SK-N-SH (cell line): ENCODE measurements at regions not wholly inside any gene's neighbourhood (a gene's known extent, or its start where the extent isn't known, plus 50 kb on each side); places are given as distances from the start of the nearest gene placed in this dataset.

Experiments used
- CTCF ChIA-PET: fragments of 300-600, 350-600 bp; formaldehyde crosslinking; extraction: SDS; loops from one replicate; lab custom pipeline; 2021; lab: Yijun Ruan, JAX
- POLR2A ChIA-PET: fragments of 350-600 bp; sonication (Branson Sonifier 250); formaldehyde crosslinking; extraction: SDS; loops from one replicate; lab custom pipeline; 2020; ENCODE audit warnings: antibody characterized with exemption, inconsistent platforms; lab: Yijun Ruan, JAX
- DNase-seq: peaks from one replicate; pipeline ENCODE4 v3.0.0; 2012
- H2AFZ ChIP-seq: fragments of 200-600 bp; sonication (generic); 2 replicates; pipeline ENCODE4 v1.8.1; 2016; ENCODE audit warnings: antibody characterized with exemption, mild to moderate bottlenecking, low read depth
- H3F3A ChIP-seq: fragments of 200-600 bp; sonication (generic); replicated peaks from 2 replicates; pipeline ENCODE3; 2016; ENCODE audit warnings: antibody characterized with exemption, mild to moderate bottlenecking; ENCODE audit not compliant: insufficient read depth
- H3K27ac ChIP-seq, 2 experiments: fragments of 200-500 bp in 1 of 2; fragments of 200-600 bp in 1 of 2; sonication (Bioruptor generic) in 1 of 2; sonication (generic), shearing (Covaris generic) in 1 of 2; 2 replicates each; pipeline versions ENCODE4 v1.5.1 to v1.6.1; 2014 to 2016; ENCODE audit warnings: low read depth in 2 of 2, inconsistent platforms in 1 of 2, low read length in 1 of 2, mild to moderate bottlenecking in 1 of 2, mixed read lengths in 1 of 2
- H3K27me3 ChIP-seq: fragments of 200-600 bp; sonication (generic), shearing (Covaris generic); 2 replicates; pipeline ENCODE4 v1.6.1; 2016; ENCODE audit warnings: mixed run types; ENCODE audit not compliant: insufficient read depth
- H3K36me3 ChIP-seq, 2 experiments: fragments of 200-500 bp in 1 of 2; fragments of 200-600 bp in 1 of 2; sonication (Bioruptor generic) in 1 of 2; sonication (generic) in 1 of 2; replicated peaks in 1 of 2; 2 replicates each; pipeline versions ENCODE3 to v1.5.1; 2014 to 2016; ENCODE audit warnings: low read length in 1 of 2, mild to moderate bottlenecking in 1 of 2; ENCODE audit not compliant: insufficient read depth in 2 of 2, control insufficient read depth in 1 of 2
- H3K4me1 ChIP-seq, 2 experiments: fragments of 200-500 bp in 1 of 2; fragments of 200-600 bp in 1 of 2; sonication (Bioruptor generic) in 1 of 2; sonication (generic), shearing (Covaris generic) in 1 of 2; 2 replicates each; pipeline versions ENCODE4 v1.5.1 to v1.6.1; 2014 to 2016; ENCODE audit warnings: low read depth in 1 of 2, low read length in 1 of 2, mixed run types in 1 of 2; ENCODE audit not compliant: insufficient read depth in 2 of 2, control insufficient read depth in 1 of 2
- H3K4me2 ChIP-seq: fragments of 200-600 bp; sonication (generic), shearing (Covaris generic); 2 replicates; pipeline ENCODE4 v1.6.1; 2017; ENCODE audit warnings: mixed run types
- H3K4me3 ChIP-seq, 2 experiments: fragments of 200-500 bp in 1 of 2; fragments of 200-600 bp in 1 of 2; sonication (Bioruptor generic) in 1 of 2; sonication (generic), shearing (Covaris generic) in 1 of 2; 2 replicates each; pipeline versions ENCODE4 v1.5.1 to v1.8.1; 2014 to 2016; ENCODE audit warnings: low read depth in 2 of 2, inconsistent platforms in 1 of 2, low read length in 1 of 2, mild to moderate bottlenecking in 1 of 2, mixed read lengths in 1 of 2, moderate library complexity in 1 of 2
- H3K79me2 ChIP-seq: fragments of 200-600 bp; sonication (generic); 2 replicates; pipeline ENCODE4 v1.8.1; 2017; ENCODE audit warnings: mild to moderate bottlenecking; ENCODE audit not compliant: insufficient read depth
- H3K9ac ChIP-seq: fragments of 200-600 bp; sonication (generic); 2 replicates; pipeline ENCODE4 v1.6.1; 2017; ENCODE audit warnings: mixed run types
- H3K9me2 ChIP-seq: fragments of 200-600 bp; sonication (generic); 2 replicates; pipeline ENCODE4 v1.6.1; 2017; ENCODE audit warnings: mixed run types
- H3K9me3 ChIP-seq: fragments of 200-600 bp; sonication (generic); 2 replicates; pipeline ENCODE4 v1.6.1; 2017; ENCODE audit warnings: mixed run types, mild to moderate bottlenecking, moderate library complexity
- H4K20me1 ChIP-seq: fragments of 200-600 bp; sonication (generic); 2 replicates; pipeline ENCODE4 v1.6.1; 2017; ENCODE audit warnings: mild to moderate bottlenecking, mixed run types; ENCODE audit not compliant: insufficient read depth
- CHD2 ChIP-seq: fragments of 150-350 bp; IDR thresholded peaks from 2 replicates; pipeline ENCODE4 v1.6.1; 2018; ENCODE audit warnings: low read length; ENCODE audit not compliant: partially characterized antibody
- CTCF ChIP-seq: fragments of 200-600 bp; sonication (generic); IDR thresholded peaks from 2 replicates; pipeline ENCODE4 v1.6.1; 2017; ENCODE audit warnings: antibody characterized with exemption, mild to moderate bottlenecking, moderate library complexity
- ELF1 ChIP-seq: IDR thresholded peaks from 2 replicates; pipeline ENCODE4 v1.4.0; 2012
- FOSL2 ChIP-seq: IDR thresholded peaks from 2 replicates; pipeline ENCODE4 v1.4.0; 2012; ENCODE audit warnings: low read depth, mild to moderate bottlenecking, moderate library complexity, borderline replicate concordance
- FOXJ3 ChIP-seq: sonication (generic); formaldehyde crosslinking; IDR thresholded peaks from 2 replicates; pipeline ENCODE4 v1.5.1; 2020; ENCODE audit warnings: mild to moderate bottlenecking, missing genetic modification reagents
- GABPA ChIP-seq: IDR thresholded peaks from 2 replicates; pipeline ENCODE4 v1.4.0; 2012; ENCODE audit warnings: low read depth, mild to moderate bottlenecking
- GATA2 ChIP-seq: sonication (generic); formaldehyde crosslinking; IDR thresholded peaks from 2 replicates; pipeline ENCODE4 v1.5.0; 2020; ENCODE audit warnings: mild to moderate bottlenecking, missing genetic modification reagents
- MAX ChIP-seq: IDR thresholded peaks from 2 replicates; pipeline ENCODE4 v1.4.0; 2012; ENCODE audit warnings: low read depth
- MEF2A ChIP-seq: IDR thresholded peaks from 2 replicates; pipeline ENCODE4 v1.4.0; 2012; ENCODE audit warnings: low read depth, borderline replicate concordance
- NRF1 ChIP-seq: IDR thresholded peaks from 2 replicates; pipeline ENCODE4 v1.6.1; 2012; ENCODE audit warnings: low read depth, mild to moderate bottlenecking, low read length
- PBX3 ChIP-seq: IDR thresholded peaks from 2 replicates; pipeline ENCODE4; 2012
- POLR2AphosphoS5 ChIP-seq: IDR thresholded peaks from 2 replicates; pipeline ENCODE4 v1.6.1; 2012; ENCODE audit warnings: low read depth, low read length
- RFX5 ChIP-seq: IDR thresholded peaks from 2 replicates; pipeline ENCODE4 v1.6.1; 2012; ENCODE audit warnings: mild to moderate bottlenecking, improper control_type of control experiment, low read length
- TAF1 ChIP-seq: IDR thresholded peaks from 2 replicates; pipeline ENCODE4 v1.6.1; 2012; ENCODE audit warnings: low read depth, mild to moderate bottlenecking, low read length, moderate library complexity, borderline replicate concordance
- TCF12 ChIP-seq: IDR thresholded peaks from 2 replicates; pipeline ENCODE4 v1.4.0; 2012
- TEAD4 ChIP-seq: IDR thresholded peaks from 2 replicates; pipeline ENCODE4 v1.4.0; 2012; ENCODE audit warnings: mild to moderate bottlenecking, borderline replicate concordance; ENCODE audit not compliant: insufficient read depth
- ZBTB33 ChIP-seq: IDR thresholded peaks from 2 replicates; pipeline ENCODE4 v1.4.0; 2012; ENCODE audit warnings: low read depth, borderline replicate concordance
- WGBS: methylation state at CpG from one replicate; pipeline ENCODE4 v1.1.6; 2017; ENCODE audit warnings: low lambda C conversion rate; 5-methylcytosine and 5-hydroxymethylcytosine counted together

GRCh38 chr13:37342205-37342604, 236.7 kb upstream of the CSNK1A1L start (continued):
- TF ChIP-seq PBX3 = no peak

- no peaks in the 10 kb centered on the region for H3K79me2 ChIP-seq
- H3K36me3 ChIP-seq = no peaks in the 10 kb centered on the region
- no peak overlapping the region for H3K4me3 ChIP-seq
- no peaks in the 10 kb centered on the region for H3F3A ChIP-seq
- no peak for DNase-seq
- no peak for TF ChIP-seq GATA2
- no peak for TF ChIP-seq POLR2AphosphoS5
- TF ChIP-seq NRF1 = no peak
- TF ChIP-seq TCF12 = no peak
- TF ChIP-seq CTCF = no peak
- TF ChIP-seq CHD2 = no peak
- TF ChIP-seq GABPA = no peak
- no peak for TF ChIP-seq PBX3
- no peak for TF ChIP-seq ZBTB33
- no peak for TF ChIP-seq ELF1
- TF ChIP-seq MEF2A = no peak
- no peak for TF ChIP-seq RFX5
- TF ChIP-seq MAX = no peak
- no peak for TF ChIP-seq TAF1
- TF ChIP-seq TEAD4 = no peak
- no peak for TF ChIP-seq FOXJ3 (CRISPR knock-in tag)
- no peak for TF ChIP-seq FOSL2
- TF ChIP-seq, all 33 proteins: peak for 0
- H3K9me3 ChIP-seq = no peaks in the 10 kb centered on the region
- no peaks in the 10 kb centered on the region for H3K9me2 ChIP-seq
- no peak overlapping the region for H3K27ac ChIP-seq
- ChIA-PET POLR2A (no interaction called here), CTCF (no interaction called here)
- H3K27me3 ChIP-seq = no peaks in the 10 kb centered on the region
- H3K9ac ChIP-seq = no peak overlapping the region
- 29% methylated on average over 3 of the region's 7 CpGs for WGBS
- no peaks in the 10 kb centered on the region for H4K20me1 ChIP-seq
- no peaks in the 10 kb centered on the region; a peak in 1 of 4 replicates for H3K4me1 ChIP-seq
- H2AFZ ChIP-seq = no peak overlapping the region
- no peak overlapping the region for H3K4me2 ChIP-seq
Observed at GRCh38 chr13:37340901-37341670, 235.6 kb upstream of the CSNK1A1L start.
